ACHN (cell line): ENCODE measurements at regions not wholly inside any gene's neighbourhood (a gene's known extent, or its start where the extent isn't known, plus 50 kb on each side); places are given as distances from the start of the nearest gene placed in this dataset.

ENCODE experiments used
- DNase-seq: peaks from one replicate; pipeline ENCODE4 v3.0.0-alpha.2; 2015
- in situ Hi-C: cut with HindIII; loops from 2 replicates; pipeline ENCODE4 v1.10.0; 2017; ENCODE audit warnings: low sequenced_read_pairs, low pct_ligation_motif_present, low pct_unique_long_range_greater_than_20kb

DNA sequence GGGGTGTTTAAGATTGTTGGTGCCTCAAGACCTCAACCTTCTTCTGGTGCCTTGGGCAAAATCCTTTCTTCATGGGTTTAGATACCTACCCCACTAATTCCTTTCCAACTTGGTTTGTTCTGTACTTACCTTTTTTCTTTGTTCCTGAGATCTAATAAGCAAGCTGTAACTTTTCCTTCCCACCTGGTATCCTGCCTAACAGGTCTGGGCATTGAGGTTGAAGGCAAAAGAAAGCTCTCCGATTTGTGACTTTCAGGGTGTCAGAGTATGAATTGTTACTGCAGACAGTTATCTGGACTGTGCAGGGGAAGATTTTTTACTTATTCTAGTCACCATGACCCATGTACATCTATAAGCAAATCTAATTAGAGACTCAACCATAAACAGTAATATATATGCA lies 162.6 kb upstream of the DMRT1 start:
- DNase-seq: no peak
- in situ Hi-C loops: no loop called here

DNA sequence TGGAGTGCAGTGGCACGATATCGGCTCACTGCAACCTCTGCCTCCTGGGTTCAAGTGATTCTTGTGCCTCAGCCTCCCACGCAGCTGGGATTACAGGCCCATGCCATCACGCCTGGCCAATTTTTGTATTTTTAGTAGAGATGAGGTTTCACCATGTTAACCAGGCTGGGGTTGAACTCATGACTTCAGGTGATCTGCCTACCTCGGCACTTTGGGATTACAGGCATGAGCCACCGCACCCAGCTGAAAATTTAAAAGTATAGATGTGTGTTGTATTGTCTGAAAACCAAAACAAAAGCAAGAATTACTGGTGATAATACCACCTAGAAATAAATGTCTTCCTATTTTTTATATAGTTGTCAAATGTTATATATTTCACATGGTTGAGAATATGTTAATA lies 162.0 kb upstream of the DMRT1 start:
- in situ Hi-C loops: no loop called here
- DNase-seq: no peak

DNA sequence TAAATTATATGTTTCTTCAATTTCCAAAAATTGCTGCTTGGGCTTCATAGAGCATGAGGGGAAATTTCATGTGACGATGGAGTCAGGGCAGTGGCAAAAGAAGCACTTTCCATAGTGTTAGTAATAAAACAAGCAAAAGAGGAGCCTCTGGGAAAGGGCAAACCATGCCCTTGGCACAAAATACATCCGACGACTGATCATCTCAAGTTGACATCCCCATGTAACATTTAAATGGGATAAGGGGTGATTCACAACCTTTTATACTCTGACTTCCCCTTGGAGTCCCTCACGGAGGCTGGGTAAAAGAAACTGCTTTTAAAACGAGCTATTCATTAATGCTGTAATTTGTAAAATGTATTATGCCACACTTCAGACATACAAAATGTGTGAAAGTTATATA lies 161.4 kb upstream of the DMRT1 start:
- in situ Hi-C loops: no loop called here
- DNase-seq: no peak

DNA sequence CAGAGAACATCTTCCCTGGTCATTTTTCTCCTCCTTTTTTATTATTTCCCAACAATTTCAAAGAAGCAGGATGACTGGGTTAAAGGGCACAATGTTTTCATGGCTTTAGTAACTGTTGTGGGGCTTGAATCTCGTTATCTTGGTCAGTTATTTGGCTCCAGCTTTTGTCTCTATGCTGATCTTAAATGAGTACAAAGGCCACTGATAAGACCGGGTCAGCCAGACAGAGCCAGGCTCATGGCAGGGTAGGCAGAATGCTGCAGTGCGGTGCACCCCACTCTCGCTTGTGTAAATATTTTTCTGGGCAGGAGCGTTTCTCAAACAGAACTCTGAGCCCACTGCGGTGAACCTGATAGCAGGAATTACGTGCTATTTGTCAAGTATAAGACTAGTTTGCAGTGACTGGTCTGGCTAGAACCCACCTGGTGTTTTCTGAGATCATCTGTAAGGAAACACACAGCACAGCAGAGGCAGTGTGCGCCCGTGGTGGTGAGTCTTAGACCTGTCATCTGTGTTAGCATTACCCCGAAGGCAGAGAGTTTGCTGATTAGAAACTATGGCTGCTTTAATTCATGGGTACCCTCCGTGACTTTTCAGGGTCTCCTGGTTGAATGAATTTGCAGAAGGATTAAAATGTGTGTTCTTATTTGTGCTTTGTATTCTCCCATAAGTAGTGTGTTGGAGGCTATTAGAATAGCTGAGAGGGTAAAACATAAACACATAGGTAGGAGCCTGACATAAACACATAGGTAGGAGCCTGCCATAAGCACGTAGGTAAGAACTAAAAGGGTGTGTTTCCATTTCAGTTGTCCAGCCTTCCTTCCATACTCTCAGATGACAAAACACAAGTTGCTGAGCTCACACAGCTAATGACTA lies 158.6 kb upstream of the DMRT1 start:
- in situ Hi-C loops: no loop called here
- no peak for DNase-seq

DNA sequence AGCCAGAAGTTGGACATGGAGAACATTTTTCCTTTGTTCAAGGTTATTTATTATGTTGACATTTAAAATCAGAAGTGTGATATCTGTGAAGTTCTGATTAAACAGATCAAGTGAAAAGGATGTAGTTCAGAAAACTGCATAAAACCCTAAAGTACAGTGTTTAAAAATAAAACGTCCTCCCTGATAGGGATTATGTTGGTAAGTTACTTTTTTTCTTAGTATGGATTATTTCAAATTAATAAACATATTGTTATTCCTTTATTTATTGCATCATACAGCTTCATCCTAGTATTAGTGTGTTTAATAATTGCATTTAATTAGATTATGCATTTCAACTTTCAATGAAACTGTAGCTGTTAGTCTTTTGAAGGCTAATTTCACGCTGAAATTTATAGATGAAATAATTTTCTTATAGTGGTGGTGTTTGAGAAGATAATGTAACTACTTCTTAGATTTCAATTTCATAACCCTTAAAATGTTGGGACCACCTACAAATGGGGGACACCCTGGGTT lies 157.9 kb upstream of the DMRT1 start:
- in situ Hi-C loops: no loop called here
- no peak for DNase-seq

DNA sequence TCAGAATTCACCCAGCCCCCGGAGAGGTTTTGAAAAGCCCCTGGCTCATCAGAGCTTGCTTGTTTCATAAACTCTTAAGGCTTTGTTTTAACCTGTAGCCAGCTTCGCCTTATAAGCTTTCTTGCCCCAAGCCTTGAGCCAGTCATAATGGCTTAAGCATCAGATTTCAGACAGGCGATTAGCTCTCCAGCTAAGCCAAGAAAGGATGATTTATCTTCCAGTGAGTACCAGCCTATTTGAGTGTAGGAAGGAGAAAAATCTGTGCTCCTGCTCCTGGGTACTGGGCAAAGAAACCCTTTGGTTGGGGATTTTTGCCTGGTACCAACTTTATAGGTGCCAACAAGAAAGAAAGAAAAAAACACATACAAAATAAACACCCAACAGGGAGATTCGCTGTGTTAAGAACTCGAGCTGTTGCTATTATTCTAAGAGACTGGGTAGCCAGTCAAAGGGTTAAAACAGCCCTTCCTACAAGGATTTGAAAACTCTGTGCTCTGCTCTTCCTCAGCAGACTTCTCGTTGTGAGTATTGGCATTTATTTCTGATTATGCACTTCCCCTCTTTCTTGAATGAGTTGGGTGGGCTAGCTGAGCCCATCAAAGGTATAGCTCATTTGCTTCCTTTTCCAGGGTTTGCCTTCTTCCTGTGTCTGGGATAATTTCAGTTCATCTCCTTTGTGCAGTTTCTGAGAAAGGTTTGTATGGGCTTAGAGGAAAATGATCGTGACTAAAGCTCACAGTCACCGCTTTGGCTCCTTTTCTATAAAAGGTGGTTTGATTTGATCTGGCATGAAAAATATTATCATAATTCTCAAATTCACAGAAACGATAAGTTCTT lies 157.2 kb upstream of the DMRT1 start:
- DNase-seq: no peak
- in situ Hi-C loops: no loop called here

DNA sequence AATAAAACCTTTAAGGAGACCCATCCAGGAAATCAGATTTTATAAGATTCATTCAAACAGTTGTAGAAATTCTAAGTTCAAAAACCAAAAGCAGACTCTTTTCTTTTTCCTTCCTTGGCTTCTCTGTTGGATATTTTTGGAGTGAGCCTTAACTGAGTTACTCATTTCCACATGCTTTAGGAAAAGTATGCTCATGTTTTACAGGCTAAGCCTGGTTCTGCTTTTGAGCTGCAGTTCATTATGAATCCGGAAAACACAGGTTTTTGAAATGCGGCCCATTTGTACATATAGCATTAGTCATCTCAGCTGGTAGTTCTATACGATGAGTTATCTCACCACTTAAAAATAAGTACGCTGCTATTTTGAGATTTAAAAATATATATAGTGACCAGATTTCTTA lies 156.6 kb upstream of the DMRT1 start:
- no peak for DNase-seq
- in situ Hi-C loops: no loop called here

DNA sequence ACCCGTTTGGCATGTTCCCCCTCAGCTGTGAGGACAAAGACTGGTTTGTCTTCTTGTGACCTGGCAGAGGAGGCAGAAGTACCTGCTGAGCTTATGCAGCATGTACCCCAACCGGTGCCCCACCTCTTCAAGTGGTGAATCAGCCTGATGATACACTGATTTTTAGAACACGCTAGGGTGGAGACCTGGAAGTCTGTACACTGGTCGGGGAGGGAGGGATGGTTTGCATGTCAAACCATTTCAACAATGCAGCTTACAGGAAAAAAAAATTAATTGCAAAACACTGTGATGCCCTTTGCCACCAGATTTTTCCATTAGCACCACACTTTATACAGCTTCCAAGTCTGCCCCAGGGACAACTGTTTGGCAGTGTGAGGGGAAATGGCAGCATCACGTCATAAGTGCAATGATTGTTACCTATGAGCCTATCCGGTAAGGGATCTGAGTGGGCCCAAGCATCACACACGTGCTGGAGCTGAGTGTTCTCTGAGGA lies 155.1 kb upstream of the DMRT1 start:
- in situ Hi-C loops: no loop called here
- DNase-seq: no peak

DNA sequence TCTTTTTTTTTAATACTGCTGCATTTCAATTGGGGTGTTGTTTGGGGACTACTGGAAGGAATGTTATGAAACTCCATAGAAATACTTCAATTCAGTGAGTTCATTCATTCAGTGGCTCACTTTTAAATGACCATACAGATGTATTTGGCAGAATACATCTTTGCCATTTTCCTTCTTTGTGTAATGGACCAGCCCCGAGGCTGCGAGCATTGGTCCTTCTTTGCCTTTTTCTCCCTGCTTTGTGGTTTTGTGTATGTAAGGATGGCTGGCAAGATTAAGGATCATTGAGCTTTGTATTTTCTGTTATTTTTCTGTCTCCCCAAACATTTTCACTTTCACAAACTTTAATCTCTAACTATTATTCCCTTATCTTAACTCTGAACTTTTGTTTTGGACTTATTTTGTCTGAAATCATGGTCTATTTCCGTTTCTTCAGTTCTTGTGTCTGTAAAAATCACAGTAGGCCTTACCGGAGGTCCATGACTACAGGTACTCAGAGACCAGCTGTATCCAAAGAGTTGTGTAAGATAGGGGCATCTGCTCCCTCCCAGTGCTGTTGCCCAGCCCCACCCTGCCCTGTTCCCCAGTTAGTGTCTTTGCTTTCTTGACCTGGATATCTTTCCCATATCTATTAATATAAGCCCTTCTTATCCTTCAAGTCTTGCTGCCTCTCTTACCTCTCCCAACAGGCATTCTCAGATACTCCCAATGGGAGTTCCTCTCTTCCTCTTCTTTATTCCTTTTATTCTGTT lies 154.3 kb upstream of the DMRT1 start:
- in situ Hi-C loops: no loop called here
- no peak for DNase-seq

DNA sequence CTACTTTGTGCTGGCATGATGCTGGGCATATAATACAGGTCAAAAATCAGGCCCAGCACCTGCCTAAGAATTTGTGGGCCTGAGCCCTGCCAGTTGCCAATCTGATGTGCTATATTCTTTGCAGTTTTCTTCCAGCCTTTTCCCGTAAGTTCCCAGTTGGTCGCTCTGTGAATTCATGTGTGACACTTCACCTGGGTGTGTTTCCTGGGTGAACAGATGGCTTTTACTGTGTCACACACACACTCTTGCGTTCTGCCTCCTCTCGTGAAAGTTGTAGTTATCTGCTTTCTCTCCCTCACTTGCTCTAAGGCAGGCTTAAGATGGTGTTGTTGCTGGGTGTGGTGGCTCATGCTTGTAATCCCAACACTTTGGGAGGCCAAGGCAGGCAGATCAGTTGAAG lies 153.5 kb upstream of the DMRT1 start:
- in situ Hi-C loops: no loop called here

DNA sequence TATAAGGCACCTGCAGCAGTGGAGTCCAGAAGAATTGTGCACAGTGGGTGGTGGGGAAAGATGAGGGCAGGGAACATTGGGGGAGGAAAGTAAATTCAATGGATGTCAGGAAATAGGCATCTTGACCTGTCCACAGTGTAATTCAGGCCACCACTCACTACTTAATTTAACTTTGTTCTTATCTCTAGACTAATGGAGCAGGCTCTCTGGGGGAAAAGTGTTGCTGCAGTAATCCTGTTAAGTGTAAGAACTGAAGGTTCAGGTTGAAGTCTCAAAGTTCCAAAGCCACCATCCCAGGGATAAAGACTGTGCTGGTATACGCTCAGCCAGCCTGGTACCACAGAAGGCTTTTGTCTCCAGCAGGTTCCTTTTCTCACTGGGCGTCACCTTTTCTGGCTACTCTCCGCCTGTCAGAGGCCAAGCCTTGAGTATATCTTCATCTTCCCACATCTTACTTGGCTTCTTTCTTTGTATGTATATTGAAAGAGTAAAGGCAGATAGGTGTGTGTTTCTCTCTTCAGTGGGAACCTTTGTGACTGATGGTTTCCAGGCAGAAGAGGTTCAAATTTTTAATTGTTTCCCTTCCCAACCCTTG lies 150.9 kb upstream of the DMRT1 start:
- in situ Hi-C loops: no loop called here
- no peak for DNase-seq

More for the DNA sequence above, 153.5 kb upstream of the DMRT1 start:
- DNase-seq: no peak

DNA sequence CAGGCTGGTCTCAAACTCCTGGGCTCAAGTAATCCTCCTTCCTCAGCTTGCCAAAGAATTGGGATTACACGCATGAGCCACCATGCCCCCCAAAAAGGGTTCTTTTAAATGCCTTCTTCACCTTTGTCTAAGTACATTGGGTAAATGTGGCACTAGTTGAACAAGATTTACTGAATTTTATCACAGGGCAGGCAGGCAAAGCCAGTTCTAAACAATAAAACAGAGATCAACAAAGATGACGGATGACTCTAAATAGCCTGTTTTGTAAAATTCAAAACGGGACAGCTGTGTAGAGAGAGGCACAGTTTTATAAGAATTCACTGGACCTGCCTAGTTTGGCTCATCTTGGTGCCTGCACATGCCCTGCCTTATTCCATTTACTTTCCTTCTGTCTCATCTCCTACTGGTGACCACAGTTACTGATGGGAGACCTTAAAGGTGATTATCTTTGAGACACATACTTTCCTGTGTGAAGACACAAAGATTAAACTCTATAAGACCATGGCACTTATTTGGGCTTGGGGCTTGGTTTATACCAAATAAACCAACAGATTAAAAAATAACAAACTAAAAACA lies 149.6 kb upstream of the DMRT1 start:
- in situ Hi-C loops: no loop called here

DNA sequence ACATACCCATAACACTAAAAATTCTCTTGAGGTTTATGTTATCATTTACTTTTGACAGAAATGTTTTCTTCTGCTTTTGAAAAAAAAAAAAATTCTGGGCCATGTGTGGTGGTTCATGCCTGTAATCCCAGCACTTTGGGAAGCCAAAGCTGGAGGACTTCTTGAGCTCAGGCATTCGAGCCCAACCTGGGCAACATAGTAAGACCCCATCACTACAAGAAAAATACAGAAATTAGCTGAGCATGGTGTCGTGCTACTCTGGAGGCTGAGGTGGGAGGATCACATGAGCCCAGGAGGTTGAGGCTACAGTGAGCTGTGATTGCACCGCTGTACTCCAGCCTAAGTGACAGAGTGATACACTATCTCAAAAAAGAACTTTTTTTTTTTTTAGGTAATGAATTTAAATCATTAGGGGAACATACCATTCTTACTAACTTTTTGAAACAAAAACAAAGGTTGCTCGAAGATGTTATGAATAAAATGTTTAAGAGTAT lies 148.8 kb upstream of the DMRT1 start:
- no peak for DNase-seq
- in situ Hi-C loops: no loop called here

More for the DNA sequence above, 149.6 kb upstream of the DMRT1 start:
- no peak for DNase-seq

DNA sequence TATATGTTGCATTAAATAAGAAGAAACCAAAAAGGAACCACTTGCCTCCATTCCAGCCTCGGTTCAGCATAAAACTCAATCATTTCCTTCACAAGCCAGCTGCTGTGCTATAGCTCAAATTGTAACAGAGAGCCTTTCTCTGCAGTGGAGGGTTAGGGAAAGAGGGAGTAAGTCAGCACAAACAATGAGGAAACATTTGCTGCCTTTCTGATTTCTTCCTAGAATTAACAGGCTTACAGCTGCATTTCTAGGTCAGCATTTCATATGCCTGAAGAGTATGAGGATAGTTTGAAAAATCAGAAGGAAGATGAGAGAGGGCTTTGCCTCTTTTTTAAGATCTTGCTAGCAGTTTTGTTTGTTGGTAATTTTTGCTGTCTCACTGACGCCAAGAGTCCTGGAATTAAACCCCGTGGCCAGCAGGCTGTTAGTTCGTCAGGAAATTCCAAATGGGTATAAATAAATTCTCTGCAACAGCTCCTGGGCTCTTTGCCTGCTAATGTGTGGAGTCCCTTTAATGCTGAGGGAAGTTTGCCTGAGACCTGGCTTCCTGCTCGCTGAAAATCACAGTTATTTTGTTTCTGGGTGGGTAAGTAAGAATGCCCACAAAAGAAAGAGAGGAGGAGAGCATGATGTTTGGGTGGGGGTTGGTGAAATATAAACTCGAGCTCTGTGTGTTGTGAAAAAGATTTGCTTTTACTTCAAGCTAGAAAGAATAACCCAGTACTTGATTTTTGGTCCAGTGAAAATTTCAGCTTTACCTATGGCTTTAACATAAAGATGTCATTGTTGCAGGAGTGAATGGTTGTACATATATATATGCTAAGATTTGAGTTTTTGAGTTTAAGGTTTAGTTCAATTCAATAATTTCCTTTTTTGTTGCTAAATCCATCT lies 148.1 kb upstream of the DMRT1 start:
- in situ Hi-C loops: no loop called here

DNA sequence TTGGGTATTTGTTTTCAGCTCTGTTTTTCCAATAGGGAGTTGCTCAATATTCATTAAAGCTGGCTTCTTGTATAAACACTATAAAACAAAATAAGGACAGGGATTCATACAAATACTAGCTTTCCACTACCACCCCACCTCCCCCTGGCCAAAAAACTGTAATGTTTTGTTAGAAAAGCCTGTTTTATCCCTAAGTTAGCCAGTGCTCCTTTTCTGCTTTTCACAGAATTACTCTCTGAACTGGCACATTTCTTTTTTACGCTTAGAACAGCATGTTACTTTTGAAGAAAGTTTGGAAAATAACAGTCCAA lies 147.4 kb upstream of the DMRT1 start:
- in situ Hi-C loops: no loop called here

More for the DNA sequence above, 148.1 kb upstream of the DMRT1 start:
- DNase-seq: peak; percentile 43

DNA sequence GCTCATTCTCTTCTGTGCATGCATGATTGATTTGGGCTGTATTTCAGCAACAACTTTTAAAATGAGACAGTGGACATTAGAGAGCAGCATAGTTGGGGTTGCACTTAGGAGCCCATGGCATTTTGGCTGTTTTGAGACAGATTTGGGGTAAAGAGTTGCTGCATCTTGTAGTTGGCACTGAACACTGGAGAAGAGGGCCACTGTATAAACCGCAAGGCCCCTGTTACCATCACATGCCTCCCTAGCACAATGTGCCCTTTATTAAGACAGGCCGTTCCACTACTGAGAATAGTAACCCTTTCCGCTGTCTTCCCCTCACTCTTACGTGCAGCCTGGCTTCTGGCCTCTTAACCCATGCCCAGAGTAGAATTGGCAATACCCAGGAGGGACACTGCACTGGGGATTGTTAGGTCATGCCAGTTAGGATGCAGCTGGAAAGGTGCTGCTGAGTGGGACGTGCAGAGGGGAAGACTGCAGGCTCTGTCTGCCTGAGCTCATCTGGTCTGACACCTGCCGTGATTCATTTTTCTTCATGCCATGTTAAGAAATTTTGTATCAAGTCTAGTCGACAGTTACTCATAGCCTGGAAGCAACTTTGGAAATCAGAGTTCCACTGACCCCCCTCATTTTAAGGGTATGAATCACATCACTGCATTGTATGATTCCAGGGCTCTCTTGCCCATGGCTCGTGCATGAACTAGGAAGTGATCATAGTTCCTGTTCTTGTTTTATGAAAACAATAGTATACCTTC lies 146.9 kb upstream of the DMRT1 start:
- peak; percentile 81 for DNase-seq
- in situ Hi-C loops: no loop called here

More for the DNA sequence above, 147.4 kb upstream of the DMRT1 start:
- DNase-seq: no peak
